ENCODE measurements at regions not wholly inside any gene's neighbourhood (a gene's known extent, or its start where the extent isn't known, plus 50 kb on each side); places are given as distances from the start of the nearest gene placed in this dataset.

GRCh38 chr3:176202652-176203051 lies 994.6 kb downstream of the TBL1XR1 start:
- no peak overlapping the region for H3K27ac ChIP-seq
- no peaks in the 10 kb centered on the region for H3K36me3 ChIP-seq
- TF ChIP-seq POLR2A (IDR thresholded peaks at IDR 0.05) = no peak
- TF ChIP-seq, protein P1, sequence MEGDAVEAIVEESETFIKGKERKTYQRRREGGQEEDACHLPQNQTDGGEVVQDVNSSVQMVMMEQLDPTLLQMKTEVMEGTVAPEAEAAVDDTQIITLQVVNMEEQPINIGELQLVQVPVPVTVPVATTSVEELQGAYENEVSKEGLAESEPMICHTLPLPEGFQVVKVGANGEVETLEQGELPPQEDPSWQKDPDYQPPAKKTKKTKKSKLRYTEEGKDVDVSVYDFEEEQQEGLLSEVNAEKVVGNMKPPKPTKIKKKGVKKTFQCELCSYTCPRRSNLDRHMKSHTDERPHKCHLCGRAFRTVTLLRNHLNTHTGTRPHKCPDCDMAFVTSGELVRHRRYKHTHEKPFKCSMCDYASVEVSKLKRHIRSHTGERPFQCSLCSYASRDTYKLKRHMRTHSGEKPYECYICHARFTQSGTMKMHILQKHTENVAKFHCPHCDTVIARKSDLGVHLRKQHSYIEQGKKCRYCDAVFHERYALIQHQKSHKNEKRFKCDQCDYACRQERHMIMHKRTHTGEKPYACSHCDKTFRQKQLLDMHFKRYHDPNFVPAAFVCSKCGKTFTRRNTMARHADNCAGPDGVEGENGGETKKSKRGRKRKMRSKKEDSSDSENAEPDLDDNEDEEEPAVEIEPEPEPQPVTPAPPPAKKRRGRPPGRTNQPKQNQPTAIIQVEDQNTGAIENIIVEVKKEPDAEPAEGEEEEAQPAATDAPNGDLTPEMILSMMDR (IDR thresholded peaks at IDR 0.05) = no peak
- DNase-seq = no peak
- H3K27me3 ChIP-seq = no peaks in the 10 kb centered on the region
- WGBS, 2 donors = 84 to 85% methylated on average over 2 of the region's 2 CpGs
- H3K4me3 ChIP-seq (replicated peaks in 1 of 3) = no peak overlapping the region
- no peaks in the 10 kb centered on the region for H3K9me3 ChIP-seq
- no peaks in the 10 kb centered on the region for H3K4me1 ChIP-seq
- intact Hi-C loops (cut with DNase I) = no loop called here

GRCh38 chr3:176193032-176193730 lies 1004.1 kb downstream of the TBL1XR1 start:
- no peak overlapping the region for H3K4me3 ChIP-seq (replicated peaks in 1 of 3)
- H3K4me1 ChIP-seq = no peaks in the 10 kb centered on the region
- H3K9me3 ChIP-seq = no peaks in the 10 kb centered on the region
- H3K36me3 ChIP-seq = no peaks in the 10 kb centered on the region
- DNase-seq = no peak
- H3K27me3 ChIP-seq = no peaks in the 10 kb centered on the region
- no peak for TF ChIP-seq POLR2A (IDR thresholded peaks at IDR 0.05)
- no peak overlapping the region for H3K27ac ChIP-seq
- intact Hi-C loops (cut with DNase I) = no loop called here

GRCh38 chr3:176190755-176191154 lies 1006.5 kb downstream of the TBL1XR1 start:
- no peaks in the 10 kb centered on the region for H3K4me1 ChIP-seq
- intact Hi-C loops (cut with DNase I) = no loop called here
- TF ChIP-seq, protein P1 (IDR thresholded peaks at IDR 0.05) = no peak
- no peak for TF ChIP-seq POLR2A (IDR thresholded peaks at IDR 0.05)

GRCh38 chr3:176183181-176183580 lies 1014.1 kb downstream of the TBL1XR1 start:
- H3K4me3 ChIP-seq (replicated peaks in 1 of 3) = no peak overlapping the region
- no peak for TF ChIP-seq POLR2A (IDR thresholded peaks at IDR 0.05)
- TF ChIP-seq, protein P1 (IDR thresholded peaks at IDR 0.05) = no peak
- WGBS, 2 donors = 0 to 53% methylated on average over 1 of the region's 1 CpG

More at GRCh38 chr3:176190755-176191154, 1006.5 kb downstream of the TBL1XR1 start:
- Histone ChIP-seq H3K27ac (no peak overlapping the region), H3K9me3 (no peaks in the 10 kb centered on the region), H3K36me3 (no peaks in the 10 kb centered on the region), H3K4me3 (replicated peaks in 1 of 3) (no peak overlapping the region), H3K27me3 (no peaks in the 10 kb centered on the region)
- no peak for DNase-seq

GRCh38 chr3:176174060-176174459 lies 1023.2 kb downstream of the TBL1XR1 start:
- Histone ChIP-seq H3K27me3 (no peaks in the 10 kb centered on the region), H3K4me1 (no peaks in the 10 kb centered on the region), H3K36me3 (no peaks in the 10 kb centered on the region), H3K27ac (no peak overlapping the region), H3K9me3 (no peaks in the 10 kb centered on the region), H3K4me3 (replicated peaks in 1 of 3) (no peak overlapping the region)
- no peak for TF ChIP-seq POLR2A (IDR thresholded peaks at IDR 0.05)
- TF ChIP-seq, protein P1 (IDR thresholded peaks at IDR 0.05) = no peak
- 95 to 97% methylated on average over 6 of the region's 6 CpGs for WGBS, 2 donors
- intact Hi-C loops (cut with DNase I) = no loop called here
- no peak for DNase-seq

More at GRCh38 chr3:176183181-176183580, 1014.1 kb downstream of the TBL1XR1 start:
- H3K4me1 ChIP-seq = no peaks in the 10 kb centered on the region
- no peaks in the 10 kb centered on the region for H3K9me3 ChIP-seq
- DNase-seq = no peak
- intact Hi-C loops (cut with DNase I) = no loop called here
- H3K36me3 ChIP-seq = no peaks in the 10 kb centered on the region
- H3K27me3 ChIP-seq = no peaks in the 10 kb centered on the region
- H3K27ac ChIP-seq = no peak overlapping the region

Measured in thyroid gland (tissue), 4 donors.